Activated naive CD4-positive, alpha-beta T cell treated with anti-CD3 and anti-CD28 coated beads for 36 hours (primary cell): ENCODE measurements at regions not wholly inside any gene's neighbourhood (a gene's known extent, or its start where the extent isn't known, plus 50 kb on each side); places are given as distances from the start of the nearest gene placed in this dataset.

Experiments
- CTCF ChIA-PET: fragments of 350-600 bp; sonication (Branson Sonifier 250); formaldehyde crosslinking; loops from one replicate; lab custom pipeline; 2021; ENCODE audit warnings: antibody characterized with exemption; lab: Charles Lee
- DNase-seq: peaks from one replicate; pipeline ENCODE4 v3.0.0-alpha.2; 2020
- H3K27ac Mint-ChIP-seq: one replicate; pipeline ENCODE4 v1.8.0; 2021; ENCODE audit warnings: mild to moderate bottlenecking, mixed read lengths
- H3K27me3 Mint-ChIP-seq: one replicate; pipeline ENCODE4 v1.8.0; 2021; ENCODE audit warnings: low read depth, mixed read lengths
- H3K36me3 Mint-ChIP-seq: one replicate; pipeline ENCODE4 v1.8.0; 2021; ENCODE audit warnings: low read depth, mixed read lengths
- H3K4me1 Mint-ChIP-seq: one replicate; pipeline ENCODE4 v1.8.0; 2021; ENCODE audit warnings: low read depth, mixed read lengths
- H3K4me3 Mint-ChIP-seq: one replicate; pipeline ENCODE4 v1.8.0; 2021; ENCODE audit warnings: mild to moderate bottlenecking, moderate library complexity, mixed read lengths
- H3K9me3 Mint-ChIP-seq: one replicate; pipeline ENCODE4 v1.8.0; 2021; ENCODE audit warnings: mixed read lengths
- intact Hi-C: fragments of 100-400 bp; cut with micrococcal nuclease; formaldehyde crosslinking; loops from one replicate; pipeline ENCODE4 v1.15.1; 2023

GRCh38 chr4:180794333-180794732 lies 1448.9 kb upstream of the TENM3 start:
- Mint-ChIP-seq H3K27me3 (no peaks in the 10 kb centered on the region), H3K4me3 (no peak overlapping the region), H3K9me3 (no peaks in the 10 kb centered on the region), H3K27ac (no peak overlapping the region), H3K4me1 (no peaks in the 10 kb centered on the region), H3K36me3 (no peaks in the 10 kb centered on the region)
- CTCF ChIA-PET: no interaction called here
- intact Hi-C loops: no loop called here
- DNase-seq: no peak

GRCh38 chr4:180798036-180798577 lies 1445.1 kb upstream of the TENM3 start:
- H3K27ac Mint-ChIP-seq: no peak overlapping the region
- H3K9me3 Mint-ChIP-seq: no peaks in the 10 kb centered on the region
- no peak overlapping the region for H3K4me3 Mint-ChIP-seq
- H3K4me1 Mint-ChIP-seq: no peaks in the 10 kb centered on the region
- no peaks in the 10 kb centered on the region for H3K27me3 Mint-ChIP-seq
- no peak for DNase-seq
- no peaks in the 10 kb centered on the region for H3K36me3 Mint-ChIP-seq
- CTCF ChIA-PET: no interaction called here
- intact Hi-C loops: no loop called here

GRCh38 chr4:180799798-180800197 lies 1443.4 kb upstream of the TENM3 start:
- H3K9me3 Mint-ChIP-seq: peaks cover 2% of the 10 kb centered on the region
- intact Hi-C loops: no loop called here
- no peak overlapping the region for H3K4me3 Mint-ChIP-seq
- no peak for DNase-seq
- CTCF ChIA-PET: no interaction called here
- H3K36me3 Mint-ChIP-seq: no peaks in the 10 kb centered on the region
- H3K27ac Mint-ChIP-seq: no peak overlapping the region
- H3K4me1 Mint-ChIP-seq: no peaks in the 10 kb centered on the region
- no peaks in the 10 kb centered on the region for H3K27me3 Mint-ChIP-seq

DNA sequence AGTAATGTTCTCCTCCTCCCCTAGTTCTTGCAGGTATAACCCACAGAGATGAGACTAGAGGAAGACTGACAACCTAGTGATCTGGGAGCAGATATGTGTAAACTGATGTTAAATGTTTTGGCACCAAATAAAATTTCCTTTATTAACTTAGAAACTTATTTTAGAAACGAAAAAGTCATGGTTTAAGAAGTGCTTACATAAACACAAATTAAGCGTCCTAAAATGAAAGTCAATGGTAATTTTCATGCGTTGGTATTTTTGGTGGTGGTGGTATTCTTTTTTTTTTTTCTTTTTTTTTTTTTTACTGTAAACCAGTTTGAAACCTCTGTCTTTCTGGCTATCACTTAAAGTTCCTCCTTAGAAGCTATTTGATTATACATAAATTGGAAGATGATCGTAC lies 1438.1 kb upstream of the TENM3 start:
- Mint-ChIP-seq H3K4me3 (no peak overlapping the region), H3K36me3 (no peaks in the 10 kb centered on the region), H3K4me1 (no peaks in the 10 kb centered on the region), H3K9me3 (peaks cover 2% of the 10 kb centered on the region), H3K27ac (no peak overlapping the region), H3K27me3 (no peaks in the 10 kb centered on the region)
- CTCF ChIA-PET: no interaction called here
- intact Hi-C loops: no loop called here
- no peak for DNase-seq

DNA sequence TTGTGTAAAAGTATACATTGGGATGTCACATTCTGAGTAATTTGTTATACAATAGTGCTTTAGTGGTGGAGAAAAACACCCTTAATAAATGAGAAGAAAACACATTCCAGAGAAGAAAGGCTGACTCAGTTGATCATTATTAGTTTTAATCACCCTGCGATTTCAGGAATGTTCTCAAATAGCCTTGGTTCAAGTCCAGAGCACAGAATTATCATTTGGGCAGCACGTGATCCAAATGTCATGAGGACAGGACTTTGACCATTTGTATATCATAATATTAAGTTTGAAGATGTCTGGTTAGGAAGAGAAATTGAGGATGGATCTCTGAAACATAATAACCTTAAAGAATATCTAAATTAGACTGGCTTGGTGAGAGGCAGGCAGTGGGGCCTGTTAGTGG lies 1434.3 kb upstream of the TENM3 start:
- Mint-ChIP-seq H3K27me3 (no peaks in the 10 kb centered on the region), H3K4me1 (no peaks in the 10 kb centered on the region), H3K36me3 (no peaks in the 10 kb centered on the region), H3K4me3 (no peak overlapping the region), H3K9me3 (no peaks in the 10 kb centered on the region), H3K27ac (no peak overlapping the region)
- CTCF ChIA-PET: no interaction called here
- intact Hi-C loops: no loop called here
- DNase-seq: no peak

DNA sequence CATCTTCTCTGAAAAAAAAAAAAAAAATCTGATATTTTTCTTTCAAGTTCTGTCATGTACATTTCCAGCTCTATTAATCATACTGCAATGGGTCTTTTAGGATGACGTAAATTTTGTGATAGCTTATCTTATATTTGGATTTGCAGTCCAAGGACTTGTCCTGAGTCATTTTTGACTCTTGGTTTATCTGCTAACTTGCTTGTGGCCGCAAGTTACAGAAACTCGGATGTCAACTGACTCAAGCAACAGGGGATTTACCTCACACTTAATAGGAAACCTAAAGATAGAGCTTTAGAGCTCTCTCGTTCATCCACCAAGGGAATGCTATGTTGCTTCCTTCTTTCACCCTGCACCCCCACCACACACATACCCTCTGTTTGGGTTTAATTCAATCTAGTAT lies 1433.8 kb upstream of the TENM3 start:
- Mint-ChIP-seq H3K36me3 (no peaks in the 10 kb centered on the region), H3K4me3 (no peak overlapping the region), H3K27ac (no peak overlapping the region), H3K9me3 (no peaks in the 10 kb centered on the region), H3K27me3 (no peaks in the 10 kb centered on the region), H3K4me1 (no peaks in the 10 kb centered on the region)
- CTCF ChIA-PET: no interaction called here
- DNase-seq: no peak
- intact Hi-C loops: no loop called here

- no peaks in the 10 kb centered on the region for H3K9me3 Mint-ChIP-seq
- intact Hi-C loops: no loop called here
- H3K4me1 Mint-ChIP-seq: no peaks in the 10 kb centered on the region
- no peaks in the 10 kb centered on the region for H3K27me3 Mint-ChIP-seq
- no peak overlapping the region for H3K4me3 Mint-ChIP-seq
- DNase-seq: no peak
- CTCF ChIA-PET: no interaction called here
- H3K36me3 Mint-ChIP-seq: no peaks in the 10 kb centered on the region
- H3K27ac Mint-ChIP-seq: no peak overlapping the region
Observed at GRCh38 chr4:180810581-180810980, 1432.6 kb upstream of the TENM3 start.

GRCh38 chr4:180811556-180811955 lies 1431.6 kb upstream of the TENM3 start:
- intact Hi-C loops: no loop called here
- DNase-seq: no peak
- H3K9me3 Mint-ChIP-seq: no peaks in the 10 kb centered on the region
- no peak overlapping the region for H3K4me3 Mint-ChIP-seq
- no peaks in the 10 kb centered on the region for H3K4me1 Mint-ChIP-seq
- no peaks in the 10 kb centered on the region for H3K27me3 Mint-ChIP-seq
- CTCF ChIA-PET: no interaction called here
- H3K27ac Mint-ChIP-seq: no peak overlapping the region
- no peaks in the 10 kb centered on the region for H3K36me3 Mint-ChIP-seq

GRCh38 chr4:180812783-180813182 lies 1430.4 kb upstream of the TENM3 start:
- Mint-ChIP-seq H3K4me1 (no peaks in the 10 kb centered on the region), H3K36me3 (no peaks in the 10 kb centered on the region), H3K27me3 (no peaks in the 10 kb centered on the region), H3K4me3 (no peak overlapping the region), H3K9me3 (no peaks in the 10 kb centered on the region), H3K27ac (no peak overlapping the region)
- DNase-seq: no peak
- intact Hi-C loops: no loop called here
- CTCF ChIA-PET: no interaction called here

DNA sequence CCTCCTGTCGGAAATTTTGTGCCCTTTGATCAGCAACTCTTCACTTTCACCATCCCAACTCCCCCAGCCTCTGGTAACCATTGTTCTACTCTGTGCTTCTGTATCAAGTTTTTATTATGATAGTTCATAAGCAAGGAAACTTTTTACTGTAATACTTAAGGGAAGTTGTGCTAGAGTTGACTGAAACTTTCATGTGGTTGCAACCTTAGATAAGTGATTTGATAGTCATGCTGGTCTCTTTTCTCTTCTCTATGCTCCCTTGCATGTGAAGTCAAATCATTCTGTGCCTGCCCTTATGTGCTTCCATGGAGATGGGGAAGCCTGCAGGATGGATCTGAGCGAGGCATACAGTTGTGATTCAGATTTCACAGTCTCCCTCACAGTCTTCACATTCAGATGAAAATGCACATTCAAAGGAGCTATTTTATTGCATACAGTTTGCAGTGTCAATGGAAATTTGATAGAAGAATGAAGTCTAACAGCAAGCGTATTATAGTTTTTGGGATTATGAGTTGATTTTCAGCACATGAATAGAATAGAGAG lies 1428.3 kb upstream of the TENM3 start:
- H3K4me1 Mint-ChIP-seq: no peaks in the 10 kb centered on the region
- no peaks in the 10 kb centered on the region for H3K9me3 Mint-ChIP-seq
- H3K27ac Mint-ChIP-seq: no peak overlapping the region
- no peaks in the 10 kb centered on the region for H3K27me3 Mint-ChIP-seq
- CTCF ChIA-PET: no interaction called here
- no peak for DNase-seq
- no peak overlapping the region for H3K4me3 Mint-ChIP-seq
- H3K36me3 Mint-ChIP-seq: no peaks in the 10 kb centered on the region
- intact Hi-C loops: no loop called here

DNA sequence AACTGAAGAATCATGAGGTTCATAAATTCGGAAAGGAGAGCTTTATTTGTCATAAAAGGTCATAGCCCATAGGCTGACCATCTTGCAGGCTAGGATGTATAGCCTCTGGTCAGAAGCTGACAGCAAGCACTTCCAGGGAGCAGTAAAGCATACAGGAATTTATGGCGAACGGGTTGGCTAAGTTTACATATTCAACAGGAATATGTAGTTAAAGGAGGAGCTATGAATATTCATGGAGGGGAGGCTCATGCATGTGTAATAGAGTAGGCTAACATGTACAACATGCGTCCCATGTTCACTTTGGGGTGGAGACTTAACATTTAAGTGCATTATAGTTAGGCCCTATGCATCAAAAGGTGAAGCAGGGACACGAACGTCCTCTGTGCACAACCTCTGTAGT lies 1425.7 kb upstream of the TENM3 start:
- intact Hi-C loops: no loop called here
- Mint-ChIP-seq H3K27ac (no peak overlapping the region), H3K27me3 (no peaks in the 10 kb centered on the region), H3K4me1 (no peaks in the 10 kb centered on the region), H3K4me3 (no peak overlapping the region), H3K9me3 (no peaks in the 10 kb centered on the region), H3K36me3 (no peaks in the 10 kb centered on the region)
- DNase-seq: no peak
- CTCF ChIA-PET: no interaction called here

- intact Hi-C loops: loop anchor here (10.0 kb wide), 1 partner anchor 158 kb away; no protein-coding TSS in a partner anchor
- no peak for DNase-seq
- Mint-ChIP-seq H3K27ac (no peak overlapping the region), H3K27me3 (no peaks in the 10 kb centered on the region), H3K36me3 (no peaks in the 10 kb centered on the region), H3K4me1 (no peaks in the 10 kb centered on the region), H3K4me3 (no peak overlapping the region), H3K9me3 (no peaks in the 10 kb centered on the region)
- CTCF ChIA-PET: no interaction called here
Observed at GRCh38 chr4:180823108-180823507, 1420.1 kb upstream of the TENM3 start.

DNA sequence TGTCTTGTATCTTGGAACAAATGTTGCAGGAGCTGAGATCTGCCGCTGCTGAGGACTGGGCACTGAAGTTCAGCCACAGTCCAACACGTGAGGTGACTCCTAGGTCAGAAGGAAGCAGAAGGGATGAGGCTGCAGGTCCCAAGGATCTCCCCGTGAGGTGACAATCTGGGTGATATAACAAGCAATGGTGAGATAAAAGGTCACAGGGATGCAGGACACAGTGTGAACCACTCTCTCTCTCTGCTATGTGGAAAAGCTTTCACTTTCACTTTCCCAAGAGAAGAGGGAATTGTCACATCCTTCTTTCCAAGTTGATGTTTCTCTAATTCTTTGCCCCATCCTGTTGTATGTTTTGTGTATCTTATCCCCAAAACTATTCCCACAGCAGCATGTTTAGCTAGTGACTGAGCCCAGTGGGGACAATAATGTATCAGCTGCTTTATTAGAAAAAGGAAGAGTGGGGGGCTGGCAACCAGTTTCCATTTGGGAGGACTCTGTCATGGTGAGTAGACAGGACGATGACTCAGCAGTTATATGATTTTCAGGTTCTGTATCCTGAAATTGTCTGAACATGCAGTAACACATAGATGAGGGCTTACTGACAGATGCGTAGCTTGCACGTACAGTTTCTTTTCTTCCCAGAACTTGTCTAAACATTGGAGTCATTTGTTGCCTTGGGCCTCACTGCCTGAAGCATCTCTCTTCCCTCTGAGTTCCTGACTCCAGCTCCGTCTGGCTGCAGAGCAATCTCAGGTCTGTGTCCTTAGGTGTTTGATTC lies 1415.8 kb upstream of the TENM3 start:
- H3K27me3 Mint-ChIP-seq: no peaks in the 10 kb centered on the region
- CTCF ChIA-PET: no interaction called here
- H3K9me3 Mint-ChIP-seq: no peaks in the 10 kb centered on the region
- H3K4me3 Mint-ChIP-seq: no peak overlapping the region
- intact Hi-C loops: loop anchor here (10.0 kb wide), 1 partner anchor 163 kb away; no protein-coding TSS in a partner anchor
- no peaks in the 10 kb centered on the region for H3K4me1 Mint-ChIP-seq
- no peaks in the 10 kb centered on the region for H3K36me3 Mint-ChIP-seq
- DNase-seq: no peak
- H3K27ac Mint-ChIP-seq: no peak overlapping the region
